Esophagus squamous epithelium (tissue), 5 donors: ENCODE measurements at regions not wholly inside any gene's neighbourhood (a gene's known extent, or its start where the extent isn't known, plus 50 kb on each side); places are given as distances from the start of the nearest gene placed in this dataset.

Source experiments
- DNase-seq: peaks from one replicate; lab custom pipeline; 2025; lab: John Stamatoyannopoulos, UW
- H3K27ac ChIP-seq, 4 donors: fragments of 200-600 bp; sonication (generic); one replicate each; pipeline ENCODE4 v1.5.1; 2016 to 2019; ENCODE audit warnings: mild to moderate bottlenecking in 1 of 4
- H3K27me3 ChIP-seq, 4 donors: fragments of 200-600 bp; sonication (generic); 1 replicate in 3 of 4; 2 replicates in 1 of 4; pipeline versions ENCODE4 v1.5.1 to v1.6.0; 2017 to 2021; ENCODE audit warnings: antibody characterized with exemption in 1 of 4
- H3K36me3 ChIP-seq, 3 donors: fragments of 200-600 bp; sonication (generic); one replicate each; pipeline ENCODE4 v1.5.1; 2016 to 2019
- H3K4me1 ChIP-seq, 3 donors: fragments of 200-600 bp; sonication (generic); one replicate each; pipeline ENCODE4 v1.5.1; 2017 to 2019
- H3K4me3 ChIP-seq, 4 donors: fragments of 200-600 bp; sonication (generic); 1 replicate in 3 of 4; 2 replicates in 1 of 4; pipeline ENCODE4 v1.5.1; 2016 to 2019; ENCODE audit warnings: mild to moderate bottlenecking in 2 of 4, moderate library complexity in 1 of 4
- H3K9me3 ChIP-seq, 3 donors: fragments of 200-600 bp; sonication (generic); one replicate each; pipeline ENCODE4 v1.5.1; 2016 to 2019
- CTCF ChIP-seq, 6 experiments: fragments of 450-650 bp in 4 of 6; fragments of 200-600 bp in 2 of 6; sonication (generic) in 2 of 6; IDR thresholded peaks; one replicate each; pipeline ENCODE4 v1.5.1; 2016 to 2019; ENCODE audit warnings: antibody characterized with exemption in 6 of 6, mild to moderate bottlenecking in 4 of 6, moderate library complexity in 4 of 6
- POLR2A ChIP-seq, 4 donors: fragments of 450-650 bp; IDR thresholded peaks; one replicate each; pipeline ENCODE4 v1.6.1; 2017; ENCODE audit warnings: antibody characterized with exemption in 4 of 4, mild to moderate bottlenecking in 4 of 4, moderate library complexity in 3 of 4
- WGBS, 2 donors: methylation state at CpG; one replicate each; pipeline ENCODE4 v1.1.5; 2018; 5-methylcytosine and 5-hydroxymethylcytosine counted together
- intact Hi-C: fragments of 100-400 bp; cut with DNase I; formaldehyde crosslinking; loops from one replicate; pipeline ENCODE4 v1.15.0; 2022
- donor health status: DM: yes; HTN: yes; CAD: no.

- TF ChIP-seq POLR2A (IDR thresholded peaks at IDR 0.05) (no peak), CTCF (IDR thresholded peaks at IDR 0.05) (no peak)
- no peaks in the 10 kb centered on the region for H3K9me3 ChIP-seq
- no peaks in the 10 kb centered on the region for H3K27me3 ChIP-seq
- intact Hi-C loops: no loop called here
- peak overlapping the region; percentile 11 to 81 (median 50) for H3K27ac ChIP-seq
- WGBS, 2 donors: 47 to 54% methylated on average over 3 of the region's 3 CpGs
- DNase-seq: no peak
- H3K36me3 ChIP-seq: no peaks in the 10 kb centered on the region
- H3K4me3 ChIP-seq: no peak overlapping the region
- peaks cover 0 to 98% (median 19%) of the 10 kb centered on the region in 3 donors for H3K4me1 ChIP-seq
Measured at GRCh38 chr5:96117771-96118651, 156.4 kb upstream of the ELL2 start.

- Histone ChIP-seq H3K27me3 (no peaks in the 10 kb centered on the region), H3K4me3 (no peak overlapping the region), H3K27ac (peak overlapping the region; percentile 48 to 87 (median 81)), H3K36me3 (no peaks in the 10 kb centered on the region), H3K9me3 (no peaks in the 10 kb centered on the region), H3K4me1 (peaks cover 0 to 83% (median 19%) of the 10 kb centered on the region in 3 donors)
- no peak for DNase-seq
- WGBS, 2 donors: 58 to 90% methylated on average over 1 of the region's 1 CpG
- TF ChIP-seq POLR2A (IDR thresholded peaks at IDR 0.05): no peak
- TF ChIP-seq CTCF (IDR thresholded peaks at IDR 0.05): no peak
- intact Hi-C loops: no loop called here
Measured at GRCh38 chr5:96115147-96115807, 153.6 kb upstream of the ELL2 start.

GRCh38 chr5:96114736-96115135 lies 153.1 kb upstream of the ELL2 start:
- H3K4me3 ChIP-seq: no peak overlapping the region
- no peak for TF ChIP-seq CTCF (IDR thresholded peaks at IDR 0.05)
- no peak for TF ChIP-seq POLR2A (IDR thresholded peaks at IDR 0.05)
- peak overlapping the region; percentile 75 to 87 (median 81) for H3K27ac ChIP-seq
- no peaks in the 10 kb centered on the region for H3K9me3 ChIP-seq
- H3K27me3 ChIP-seq: no peaks in the 10 kb centered on the region
- no peaks in the 10 kb centered on the region for H3K36me3 ChIP-seq
- 67 to 69% methylated on average over 2 of the region's 2 CpGs for WGBS, 2 donors
- H3K4me1 ChIP-seq: peaks cover 0 to 78% (median 19%) of the 10 kb centered on the region in 3 donors
- DNase-seq: no peak
- intact Hi-C loops: no loop called here

GRCh38 chr5:96113170-96113939 lies 151.7 kb upstream of the ELL2 start:
- Histone ChIP-seq H3K9me3 (no peaks in the 10 kb centered on the region), H3K27ac (peak overlapping the region; percentile 23 to 87 (median 81)), H3K4me1 (peaks cover 0 to 64% (median 18%) of the 10 kb centered on the region in 3 donors), H3K27me3 (no peaks in the 10 kb centered on the region), H3K4me3 (no peak overlapping the region), H3K36me3 (no peaks in the 10 kb centered on the region)
- DNase-seq: no peak
- 32 to 40% methylated on average over 2 of the region's 2 CpGs for WGBS, 2 donors
- intact Hi-C loops: no loop called here
- TF ChIP-seq POLR2A (IDR thresholded peaks at IDR 0.05) (no peak), CTCF (IDR thresholded peaks at IDR 0.05) (no peak)
